Neural cell (in vitro differentiated cells): ENCODE measurements at regions not wholly inside any gene's neighbourhood (a gene's known extent, or its start where the extent isn't known, plus 50 kb on each side); places are given as distances from the start of the nearest gene placed in this dataset.

Source experiments
- H2AFZ ChIP-seq: fragments of 200-600, 300-800 bp; sonication (generic), shearing (Covaris generic); 2 replicates; pipeline ENCODE4 v1.6.0; 2014; ENCODE audit warnings: low read depth, mild to moderate bottlenecking, antibody characterized with exemption, low read length, moderate library complexity
- H3F3A ChIP-seq: fragments of 200-600 bp; shearing (Covaris generic); 2 replicates; pipeline ENCODE4 v1.6.1; 2016; ENCODE audit warnings: mild to moderate bottlenecking, moderate library complexity, mixed read lengths, antibody characterized with exemption, low read length; ENCODE audit not compliant: insufficient read depth, poor library complexity, severe bottlenecking
- H3K27ac ChIP-seq: fragments of 200-600, 300-800 bp; sonication (generic), shearing (Covaris generic); 2 replicates; pipeline ENCODE4 v1.5.1; 2014; ENCODE audit warnings: mild to moderate bottlenecking, low read length, moderate library complexity
- H3K27me3 ChIP-seq: fragments of 300-800, 200-600 bp; sonication (generic), shearing (Covaris generic); 2 replicates; pipeline ENCODE4 v1.6.0; 2014; ENCODE audit warnings: mild to moderate bottlenecking, low read depth, low read length, moderate library complexity; ENCODE audit not compliant: insufficient read depth
- H3K36me3 ChIP-seq: fragments of 300-800, 200-600 bp; sonication (generic), shearing (Covaris generic); 2 replicates; pipeline ENCODE4 v1.5.1; 2014; ENCODE audit warnings: mild to moderate bottlenecking, antibody characterized with exemption, low read length, moderate library complexity; ENCODE audit not compliant: insufficient read depth
- H3K4me2 ChIP-seq: fragments of 300-800, 200-600 bp; sonication (generic), shearing (Covaris generic); 2 replicates; pipeline ENCODE4 v1.6.0; 2014; ENCODE audit warnings: mild to moderate bottlenecking, low read length
- H3K4me3 ChIP-seq: fragments of 300-800, 200-600 bp; sonication (generic), shearing (Covaris generic); 2 replicates; pipeline ENCODE4 v1.5.1; 2014; ENCODE audit warnings: mild to moderate bottlenecking, low read length, moderate library complexity
- H3K79me2 ChIP-seq: fragments of 200-600 bp; shearing (Covaris generic); replicated peaks from 2 replicates; pipeline ENCODE4 v1.6.0; 2014; ENCODE audit warnings: mild to moderate bottlenecking, low read length, moderate library complexity; ENCODE audit not compliant: insufficient read depth
- H3K9ac ChIP-seq: fragments of 300-800, 200-600 bp; sonication (generic), shearing (Covaris generic); 2 replicates; pipeline ENCODE4 v1.6.1; 2016; ENCODE audit warnings: mild to moderate bottlenecking, low read length, mixed read lengths
- H3K9me2 ChIP-seq: fragments of 200-600 bp; shearing (Covaris generic); 2 replicates; pipeline ENCODE4 v1.6.1; 2016; ENCODE audit warnings: mild to moderate bottlenecking, low read length, mixed read lengths; ENCODE audit not compliant: insufficient read depth
- H3K9me3 ChIP-seq: fragments of 200-600, 300-800 bp; sonication (generic), shearing (Covaris generic); 2 replicates; pipeline ENCODE4 v1.6.1; 2016; ENCODE audit warnings: mild to moderate bottlenecking, mixed run types, low read length, moderate library complexity, mixed read lengths
- H4K20me1 ChIP-seq: fragments of 200-600 bp; shearing (Covaris generic); 2 replicates; pipeline ENCODE4 v1.6.1; 2016; ENCODE audit warnings: mild to moderate bottlenecking, mixed run types; ENCODE audit not compliant: insufficient read depth
- CTCF ChIP-seq: fragments of 450-650 bp; IDR thresholded peaks from 2 replicates; pipeline ENCODE4 v1.5.1; 2014; ENCODE audit warnings: antibody characterized with exemption, mild to moderate bottlenecking, moderate library complexity; ENCODE audit not compliant: poor library complexity, severe bottlenecking
- EP300 ChIP-seq: fragments of 450-650 bp; conservative IDR thresholded peaks from 2 replicates; pipeline ENCODE4 v1.6.1; 2014; ENCODE audit warnings: antibody characterized with exemption, mild to moderate bottlenecking, moderate library complexity; ENCODE audit not compliant: poor library complexity, severe bottlenecking
- EZH2 ChIP-seq: fragments of 200-600, 300-800 bp; shearing (Covaris generic), sonication (generic); IDR thresholded peaks from 2 replicates; pipeline ENCODE4 v1.6.1; 2014; ENCODE audit warnings: antibody characterized with exemption, low read length, borderline replicate concordance, mild to moderate bottlenecking; ENCODE audit not compliant: insufficient read depth, poor library complexity, severe bottlenecking
- MXI1 ChIP-seq: fragments of 450-650 bp; conservative IDR thresholded peaks from 2 replicates; pipeline ENCODE4 v1.6.1; 2014; ENCODE audit warnings: antibody characterized with exemption, mild to moderate bottlenecking; ENCODE audit not compliant: poor library complexity, severe bottlenecking
- POLR2AphosphoS5 ChIP-seq: IDR thresholded peaks from 2 replicates; pipeline ENCODE4 v1.6.1; 2012
- RAD21 ChIP-seq: fragments of 450-650 bp; conservative IDR thresholded peaks from 2 replicates; pipeline ENCODE4 v1.6.1; 2014; ENCODE audit warnings: antibody characterized with exemption, mild to moderate bottlenecking, moderate library complexity
- REST ChIP-seq: IDR thresholded peaks from 2 replicates; pipeline ENCODE4 v1.6.1; 2012; ENCODE audit warnings: borderline replicate concordance
- SMC3 ChIP-seq: fragments of 450-650 bp; conservative IDR thresholded peaks from 2 replicates; pipeline ENCODE4 v1.6.1; 2014; ENCODE audit warnings: antibody characterized with exemption, mild to moderate bottlenecking, moderate library complexity; ENCODE audit not compliant: poor library complexity
- TAF1 ChIP-seq: IDR thresholded peaks from 2 replicates; pipeline ENCODE4 v1.6.1; 2012; ENCODE audit warnings: low read depth

GRCh38 chr1:184903111-184903692, 71.1 kb downstream of the NIBAN1 start:
- no peak overlapping the region for H3K4me2 ChIP-seq
- H3K4me3 ChIP-seq = no peak overlapping the region
- no peak overlapping the region for H3K9ac ChIP-seq
- H3F3A ChIP-seq = no peaks in the 10 kb centered on the region
- no peaks in the 10 kb centered on the region for H3K27me3 ChIP-seq
- no peaks in the 10 kb centered on the region for H3K9me2 ChIP-seq
- no peaks in the 10 kb centered on the region for H3K79me2 ChIP-seq
- no peaks in the 10 kb centered on the region for H3K9me3 ChIP-seq
- no peaks in the 10 kb centered on the region for H4K20me1 ChIP-seq
- TF ChIP-seq SMC3 (no peak), EP300 (no peak), REST (no peak), TAF1 (no peak), RAD21 (no peak), POLR2AphosphoS5 (no peak), CTCF (no peak), MXI1 (no peak), EZH2 (no peak)
- H2AFZ ChIP-seq = no peak overlapping the region
- H3K27ac ChIP-seq = no peak overlapping the region
- H3K36me3 ChIP-seq = no peaks in the 10 kb centered on the region

GRCh38 chr1:184900507-184900906, 73.8 kb downstream of the NIBAN1 start:
- no peak overlapping the region for H3K9ac ChIP-seq
- no peaks in the 10 kb centered on the region for H3K9me3 ChIP-seq
- no peaks in the 10 kb centered on the region for H3K27me3 ChIP-seq
- no peaks in the 10 kb centered on the region for H3K79me2 ChIP-seq
- TF ChIP-seq POLR2AphosphoS5 = no peak
- no peak overlapping the region for H3K27ac ChIP-seq
- no peaks in the 10 kb centered on the region for H4K20me1 ChIP-seq
- H2AFZ ChIP-seq = no peak overlapping the region
- H3K36me3 ChIP-seq = no peaks in the 10 kb centered on the region
- H3K9me2 ChIP-seq = no peaks in the 10 kb centered on the region
- H3K4me2 ChIP-seq = no peak overlapping the region
- H3K4me3 ChIP-seq = no peak overlapping the region
- H3F3A ChIP-seq = no peaks in the 10 kb centered on the region

- Histone ChIP-seq H3K4me3 (no peak overlapping the region), H3K9me2 (no peaks in the 10 kb centered on the region), H3F3A (no peaks in the 10 kb centered on the region), H4K20me1 (no peaks in the 10 kb centered on the region), H3K9ac (no peak overlapping the region), H3K27ac (no peak overlapping the region), H2AFZ (no peak overlapping the region), H3K4me2 (no peak overlapping the region), H3K79me2 (no peaks in the 10 kb centered on the region), H3K27me3 (no peaks in the 10 kb centered on the region), H3K36me3 (no peaks in the 10 kb centered on the region), H3K9me3 (no peaks in the 10 kb centered on the region)
- no peak for TF ChIP-seq REST
- TF ChIP-seq TAF1 = no peak
- TF ChIP-seq RAD21 = no peak
- TF ChIP-seq POLR2AphosphoS5 = no peak
- TF ChIP-seq MXI1 = no peak
- no peak for TF ChIP-seq EZH2
- no peak for TF ChIP-seq EP300
- TF ChIP-seq SMC3 = no peak
- TF ChIP-seq CTCF = no peak
Measured at GRCh38 chr1:184896000-184896399, 78.3 kb downstream of the NIBAN1 start.
